Pancreas (tissue), 10 donors: ENCODE measurements at regions not wholly inside any gene's neighbourhood (a gene's known extent, or its start where the extent isn't known, plus 50 kb on each side); places are given as distances from the start of the nearest gene placed in this dataset.
"Not testable (repeated sequence)": the region's sequence is repeated elsewhere in the genome, so short reads cannot be mapped to it uniquely, and the experiment has no call there.

Experiments used
- ATAC-seq, 4 donors: fragments of 200-7000 bp; cut with Tn5 transposase; one replicate each; pipeline versions ENCODE4 v1.8.0 to v1.9.1; 2020; ENCODE audit warnings: mild to moderate bottlenecking in 4 of 4, moderate library complexity in 4 of 4
- DNase-seq, 6 donors: peaks; one replicate each; pipeline ENCODE4 v3.0.0-alpha.2; 2020
- FAIRE-seq: peaks from 2 replicates; lab custom pipeline; 2012; peaks lifted over from hg19 to GRCh38; lab: Jason Lieb, UNC
- H3K27ac ChIP-seq, 4 donors: fragments of 200-600 bp; sonication (generic); 1 replicate in 3 of 4; 2 replicates in 1 of 4; pipeline versions ENCODE4 v1.5.0 to v1.8.0; 2020
- H3K27me3 ChIP-seq, 4 donors: fragments of 200-600 bp; one replicate each; pipeline ENCODE4 v1.8.0; 2021
- H3K36me3 ChIP-seq, 3 donors: fragments of 200-600 bp; sonication (generic) in 1 of 3; one replicate each; pipeline versions ENCODE4 v1.5.0 to v1.8.0; 2020 to 2021
- H3K4me1 ChIP-seq, 3 donors: fragments of 200-600 bp; one replicate each; pipeline ENCODE4 v1.8.0; 2021
- H3K4me3 ChIP-seq, 4 donors: fragments of 200-600 bp; sonication (generic) in 2 of 4; one replicate each; pipeline versions ENCODE4 v1.5.0 to v1.8.0; 2020 to 2021
- H3K9me3 ChIP-seq, 4 donors: fragments of 200-600 bp; one replicate each; pipeline ENCODE4 v1.8.0; 2021
- WGBS, 2 donors: extraction: QIAGEN DNeasy Blood & Tissue Kit; methylation state at CpG; one replicate each; pipeline ENCODE4 v1.1.7; 2013; 5-methylcytosine and 5-hydroxymethylcytosine counted together
- intact Hi-C, 3 donors: fragments of 100-400 bp; cut with DNase I; formaldehyde crosslinking; loops; one replicate each; pipeline versions ENCODE4 v1.11.1 to v1.14.2; 2022
- TF ChIP-seq, protein P1 (sequence below), 4 donors: fragments of 200-600 bp; sonication (generic) in 3 of 4; IDR thresholded peaks; one replicate each; pipeline versions ENCODE4 v1.5.0 to v1.8.0; 2021; ENCODE audit warnings: antibody characterized with exemption in 4 of 4
- donor health status: healthy with polysubstance abuse.
- donor health status: DM: no; HTN: no; CAD: no; lungs with moderate emphysema.
- donor health status: DM: no; HTN: no; CAD: no.
- donor health status: control.
- donor health status: control.
- donor health status: Bipolar disorder and iron deficiency.
- donor health status: DM: yes; HTN: yes; CAD: no.
- donor health status: DM: no; HTN: no; CAD: no.
- donor health status: DM: no; HTN: no; CAD: no.
- donor health status: DM: yes; HTN: yes; CAD: no.

DNA sequence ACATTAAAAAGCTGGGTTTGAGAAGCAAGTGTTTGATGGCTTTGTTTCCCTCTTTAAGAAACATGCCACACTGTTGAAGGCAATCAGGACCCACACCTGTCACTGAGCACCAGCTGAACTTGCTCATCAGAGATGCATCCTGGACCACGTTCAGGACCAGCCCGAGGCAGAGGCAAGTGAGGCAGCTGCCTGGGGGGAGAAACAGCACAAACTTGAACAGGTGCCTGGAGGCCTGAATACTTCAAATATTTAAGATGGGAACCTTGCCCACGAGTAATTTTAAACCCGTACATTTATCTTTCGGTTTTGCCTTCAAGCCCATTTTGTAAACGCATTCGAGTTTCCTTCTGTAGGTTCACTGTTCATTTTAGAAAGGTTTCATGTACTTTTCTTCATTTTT, 421.3 kb downstream of the NYAP2 start:
- Histone ChIP-seq H3K36me3 (no peaks in the 10 kb centered on the region), H3K27ac (no peak overlapping the region), H3K9me3 (no peaks in the 10 kb centered on the region), H3K4me1 (no peaks in the 10 kb centered on the region), H3K4me3 (no peak overlapping the region), H3K27me3 (no peaks in the 10 kb centered on the region)
- no peak for ATAC-seq
- TF ChIP-seq, protein P1, sequence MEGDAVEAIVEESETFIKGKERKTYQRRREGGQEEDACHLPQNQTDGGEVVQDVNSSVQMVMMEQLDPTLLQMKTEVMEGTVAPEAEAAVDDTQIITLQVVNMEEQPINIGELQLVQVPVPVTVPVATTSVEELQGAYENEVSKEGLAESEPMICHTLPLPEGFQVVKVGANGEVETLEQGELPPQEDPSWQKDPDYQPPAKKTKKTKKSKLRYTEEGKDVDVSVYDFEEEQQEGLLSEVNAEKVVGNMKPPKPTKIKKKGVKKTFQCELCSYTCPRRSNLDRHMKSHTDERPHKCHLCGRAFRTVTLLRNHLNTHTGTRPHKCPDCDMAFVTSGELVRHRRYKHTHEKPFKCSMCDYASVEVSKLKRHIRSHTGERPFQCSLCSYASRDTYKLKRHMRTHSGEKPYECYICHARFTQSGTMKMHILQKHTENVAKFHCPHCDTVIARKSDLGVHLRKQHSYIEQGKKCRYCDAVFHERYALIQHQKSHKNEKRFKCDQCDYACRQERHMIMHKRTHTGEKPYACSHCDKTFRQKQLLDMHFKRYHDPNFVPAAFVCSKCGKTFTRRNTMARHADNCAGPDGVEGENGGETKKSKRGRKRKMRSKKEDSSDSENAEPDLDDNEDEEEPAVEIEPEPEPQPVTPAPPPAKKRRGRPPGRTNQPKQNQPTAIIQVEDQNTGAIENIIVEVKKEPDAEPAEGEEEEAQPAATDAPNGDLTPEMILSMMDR (IDR thresholded peaks at IDR 0.05) = no peak
- FAIRE-seq = no peak
- DNase-seq = no peak
- intact Hi-C loops = no loop called here
- WGBS, 2 donors = 67 to 75% methylated on average over 7 of the region's 7 CpGs

DNA sequence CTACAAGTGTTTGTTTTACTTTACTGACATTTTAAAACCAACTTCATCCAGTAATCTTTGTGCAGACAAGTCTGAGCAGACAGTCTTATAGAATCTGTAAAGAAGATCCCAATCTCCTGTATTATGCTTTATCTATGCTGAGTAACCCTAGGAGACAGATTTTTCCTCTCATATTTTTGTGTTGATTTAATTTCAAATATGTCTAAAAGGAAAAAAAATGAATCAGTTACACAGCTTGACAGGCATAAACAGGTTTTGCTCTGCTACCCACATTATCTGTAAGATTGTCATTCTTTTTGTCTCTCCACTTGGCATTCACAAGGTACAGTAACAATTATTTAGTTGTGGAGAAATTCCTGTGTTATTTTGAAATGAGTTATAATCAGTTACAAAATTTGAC, 415.0 kb downstream of the NYAP2 start:
- DNase-seq = no peak

DNA sequence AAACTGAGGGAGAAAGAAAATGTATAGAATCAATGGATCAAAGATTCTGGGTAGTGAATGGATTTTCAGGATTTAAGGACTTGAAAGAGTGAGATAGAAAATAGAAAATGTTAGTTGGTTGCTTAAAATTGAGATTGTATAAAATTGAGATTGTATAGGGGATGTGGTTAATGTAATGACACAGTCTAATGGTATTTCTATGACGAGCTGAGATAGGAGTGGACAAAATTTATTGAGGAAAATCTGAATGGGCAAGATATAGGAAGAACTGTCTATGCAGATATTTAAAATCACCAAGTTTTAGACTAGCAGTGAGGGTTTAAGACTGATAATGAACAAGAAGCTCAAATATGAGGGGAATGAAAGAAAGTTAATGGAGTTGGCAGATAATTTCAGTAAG, 406.6 kb downstream of the NYAP2 start:
- Histone ChIP-seq H3K9me3 (no peaks in the 10 kb centered on the region), H3K36me3 (no peaks in the 10 kb centered on the region), H3K4me3 (no peak overlapping the region), H3K27me3 (peaks cover 0 to 10% (median 0%) of the 10 kb centered on the region in 4 donors), H3K27ac (no peak overlapping the region), H3K4me1 (no peaks in the 10 kb centered on the region)
- no peak for ATAC-seq
- no peak for FAIRE-seq
- 43 to 67% methylated on average over 1 of the region's 1 CpG for WGBS, 2 donors
- intact Hi-C loops = no loop called here
- TF ChIP-seq, protein P1 (IDR thresholded peaks at IDR 0.05) = no peak
- no peak for DNase-seq

More for the DNA sequence above, 415.0 kb downstream of the NYAP2 start:
- Histone ChIP-seq H3K4me1 (no peaks in the 10 kb centered on the region), H3K27ac (no peak overlapping the region), H3K4me3 (no peak overlapping the region), H3K27me3 (no peaks in the 10 kb centered on the region), H3K9me3 (no peaks in the 10 kb centered on the region), H3K36me3 (no peaks in the 10 kb centered on the region)
- no peak for FAIRE-seq
- intact Hi-C loops = no loop called here
- no peak for ATAC-seq
- TF ChIP-seq, protein P1 (IDR thresholded peaks at IDR 0.05) = no peak

DNA sequence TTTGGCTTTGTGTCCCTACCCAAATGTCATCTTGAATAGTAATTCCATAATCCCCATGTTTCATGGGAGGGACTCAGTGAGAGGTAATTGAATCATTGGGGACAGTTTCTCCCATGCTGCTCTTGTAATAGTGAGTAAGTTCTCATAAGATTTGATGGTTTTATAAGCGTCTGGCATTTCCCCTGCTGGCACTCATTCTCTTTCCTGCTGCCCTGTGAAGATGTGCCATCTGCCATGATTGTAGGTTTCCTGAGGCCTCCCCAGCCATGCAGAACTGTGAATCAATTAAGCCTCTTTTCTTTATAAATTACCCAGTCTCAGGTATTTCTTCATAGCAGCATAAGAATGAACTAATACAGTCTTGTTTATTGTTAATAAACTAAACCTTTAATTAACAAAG, 402.6 kb downstream of the NYAP2 start:
- H3K9me3 ChIP-seq, FAIRE-seq, H3K27ac ChIP-seq, intact Hi-C loops, H3K27me3 ChIP-seq, H3K4me1 ChIP-seq, H3K36me3 ChIP-seq, DNase-seq, H3K4me3 ChIP-seq, ATAC-seq: not testable (repeated sequence)
- whole genome bisulfite sequencing, 2 donors = 51 to 68% methylated on average over 1 of the region's 1 CpG

DNA sequence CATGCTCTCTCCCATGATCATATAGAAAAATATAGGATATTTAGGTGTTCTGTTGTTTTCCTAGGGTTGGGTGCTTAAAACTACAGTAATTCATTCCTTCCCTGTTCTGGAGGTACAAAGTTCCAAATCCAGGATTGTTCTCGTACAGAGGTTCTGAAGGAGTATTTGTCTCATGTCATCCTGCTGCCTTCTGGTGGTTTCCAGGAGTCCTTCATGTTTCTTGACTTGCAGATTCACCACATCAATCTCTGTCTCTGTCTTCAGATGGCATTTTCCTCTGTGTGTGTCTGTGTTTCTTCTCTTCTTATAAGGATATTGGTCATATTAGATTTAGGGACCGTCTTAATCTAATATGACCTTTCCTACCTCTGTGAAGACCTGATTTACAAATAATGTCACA, 397.9 kb downstream of the NYAP2 start:
- TF ChIP-seq, protein P1 (IDR thresholded peaks at IDR 0.05) = no peak
- Histone ChIP-seq H3K9me3 (no peaks in the 10 kb centered on the region), H3K27me3 (no peaks in the 10 kb centered on the region), H3K36me3 (no peaks in the 10 kb centered on the region), H3K27ac (no peak overlapping the region), H3K4me3 (no peak overlapping the region), H3K4me1 (no peaks in the 10 kb centered on the region)
- intact Hi-C loops = no loop called here
- 51 to 71% methylated on average over 2 of the region's 2 CpGs for WGBS, 2 donors
- no peak for DNase-seq
- FAIRE-seq = no peak
- no peak for ATAC-seq
